ENCODE measurements at regions not wholly inside any gene's neighbourhood (a gene's known extent, or its start where the extent isn't known, plus 50 kb on each side); places are given as distances from the start of the nearest gene placed in this dataset.

GRCh38 chr7:46133751-46134150, 212.7 kb upstream of the IGFBP3 start:
- ATAC-seq (ENCODE audit: low read depth in 2 of 2), result no peak
- H3K4me3 Mint-ChIP-seq, result no peak overlapping the region
- no peaks in the 10 kb centered on the region for H3K27me3 Mint-ChIP-seq
- Histone ChIP-seq H3K4me3 (ENCODE audit: low read depth, low read length) (no peak overlapping the region), H3K36me3 (ENCODE audit: control insufficient read depth, insufficient read depth, low read length) (no peaks in the 10 kb centered on the region), H3K4me1 (ENCODE audit: control insufficient read depth, insufficient read depth, low read length, poor library complexity, severe bottlenecking) (no peaks in the 10 kb centered on the region), H3K27me3 (ENCODE audit: control insufficient read depth, insufficient read depth, low read length) (no peaks in the 10 kb centered on the region), H3K9me3 (ENCODE audit: control insufficient read depth in 2 of 2, low read length in 2 of 2) (no peaks in the 10 kb centered on the region), H3K27ac (ENCODE audit: insufficient read depth, low read length, poor library complexity, severe bottlenecking) (no peak overlapping the region)
- H3K4me1 Mint-ChIP-seq, result no peaks in the 10 kb centered on the region
- H3K36me3 Mint-ChIP-seq, result no peaks in the 10 kb centered on the region
- H3K9me3 Mint-ChIP-seq, result peaks cover 0 to 7% (median 2%) of the 10 kb centered on the region in 7 donors
- no peak for DNase-seq
- H3K27ac Mint-ChIP-seq, result no peak overlapping the region

GRCh38 chr7:46133072-46133471, 212.0 kb upstream of the IGFBP3 start:
- H3K4me3 ChIP-seq (ENCODE audit: low read depth, low read length), result no peak overlapping the region
- Mint-ChIP-seq H3K27me3 (no peaks in the 10 kb centered on the region), H3K4me1 (no peaks in the 10 kb centered on the region), H3K27ac (no peak overlapping the region), H3K36me3 (no peaks in the 10 kb centered on the region), H3K9me3 (peaks cover 0 to 7% (median 2%) of the 10 kb centered on the region in 7 donors), H3K4me3 (no peak overlapping the region)
- ATAC-seq (ENCODE audit: low read depth in 2 of 2), result no peak
- no peak for DNase-seq
- H3K4me1 ChIP-seq (ENCODE audit: control insufficient read depth, insufficient read depth, low read length, poor library complexity, severe bottlenecking), result no peaks in the 10 kb centered on the region
- H3K27ac ChIP-seq (ENCODE audit: insufficient read depth, low read length, poor library complexity, severe bottlenecking), result no peak overlapping the region
- no peaks in the 10 kb centered on the region for H3K27me3 ChIP-seq (ENCODE audit: control insufficient read depth, insufficient read depth, low read length)
- no peaks in the 10 kb centered on the region for H3K9me3 ChIP-seq (ENCODE audit: control insufficient read depth in 2 of 2, low read length in 2 of 2)
- no peaks in the 10 kb centered on the region for H3K36me3 ChIP-seq (ENCODE audit: control insufficient read depth, insufficient read depth, low read length)

- H3K27me3 Mint-ChIP-seq, result no peaks in the 10 kb centered on the region
- Histone ChIP-seq H3K36me3 (ENCODE audit: control insufficient read depth, insufficient read depth, low read length) (no peaks in the 10 kb centered on the region), H3K4me3 (ENCODE audit: low read depth, low read length) (no peak overlapping the region), H3K4me1 (ENCODE audit: control insufficient read depth, insufficient read depth, low read length, poor library complexity, severe bottlenecking) (no peaks in the 10 kb centered on the region), H3K27ac (ENCODE audit: insufficient read depth, low read length, poor library complexity, severe bottlenecking) (no peak overlapping the region), H3K27me3 (ENCODE audit: control insufficient read depth, insufficient read depth, low read length) (no peaks in the 10 kb centered on the region), H3K9me3 (ENCODE audit: control insufficient read depth in 2 of 2, low read length in 2 of 2) (no peaks in the 10 kb centered on the region)
- H3K27ac Mint-ChIP-seq, result no peak overlapping the region
- DNase-seq (no peak), ATAC-seq (ENCODE audit: low read depth in 2 of 2) (no peak)
- no peak overlapping the region for H3K4me3 Mint-ChIP-seq
- H3K9me3 Mint-ChIP-seq, result peaks cover 0 to 7% (median 0%) of the 10 kb centered on the region in 7 donors
- H3K4me1 Mint-ChIP-seq, result no peaks in the 10 kb centered on the region
- no peaks in the 10 kb centered on the region for H3K36me3 Mint-ChIP-seq
Observed at GRCh38 chr7:46131916-46132795, 211.1 kb upstream of the IGFBP3 start.

GRCh38 chr7:46129831-46130230, 208.8 kb upstream of the IGFBP3 start:
- H3K9me3 ChIP-seq (ENCODE audit: control insufficient read depth in 2 of 2, low read length in 2 of 2), result no peaks in the 10 kb centered on the region
- ATAC-seq (ENCODE audit: low read depth in 2 of 2), result no peak
- Mint-ChIP-seq H3K4me3 (no peak overlapping the region), H3K36me3 (no peaks in the 10 kb centered on the region), H3K9me3 (peaks cover 0 to 7% (median 0%) of the 10 kb centered on the region in 7 donors), H3K27ac (peak overlapping the region in 1 of 3 donors; percentile 45), H3K4me1 (no peaks in the 10 kb centered on the region), H3K27me3 (no peaks in the 10 kb centered on the region)
- no peaks in the 10 kb centered on the region for H3K36me3 ChIP-seq (ENCODE audit: control insufficient read depth, insufficient read depth, low read length)
- DNase-seq, result no peak
- H3K27ac ChIP-seq (ENCODE audit: insufficient read depth, low read length, poor library complexity, severe bottlenecking), result no peak overlapping the region
- H3K4me3 ChIP-seq (ENCODE audit: low read depth, low read length), result no peak overlapping the region
- H3K4me1 ChIP-seq (ENCODE audit: control insufficient read depth, insufficient read depth, low read length, poor library complexity, severe bottlenecking), result no peaks in the 10 kb centered on the region
- H3K27me3 ChIP-seq (ENCODE audit: control insufficient read depth, insufficient read depth, low read length), result no peaks in the 10 kb centered on the region

- Mint-ChIP-seq H3K4me1 (no peaks in the 10 kb centered on the region), H3K9me3 (peaks cover 0 to 7% (median 2%) of the 10 kb centered on the region in 7 donors), H3K4me3 (no peak overlapping the region), H3K27me3 (no peaks in the 10 kb centered on the region), H3K27ac (no peak overlapping the region), H3K36me3 (no peaks in the 10 kb centered on the region)
- H3K4me3 ChIP-seq (ENCODE audit: low read depth, low read length), result no peak overlapping the region
- no peaks in the 10 kb centered on the region for H3K27me3 ChIP-seq (ENCODE audit: control insufficient read depth, insufficient read depth, low read length)
- H3K9me3 ChIP-seq (ENCODE audit: control insufficient read depth in 2 of 2, low read length in 2 of 2), result no peaks in the 10 kb centered on the region
- H3K4me1 ChIP-seq (ENCODE audit: control insufficient read depth, insufficient read depth, low read length, poor library complexity, severe bottlenecking), result no peaks in the 10 kb centered on the region
- H3K27ac ChIP-seq (ENCODE audit: insufficient read depth, low read length, poor library complexity, severe bottlenecking), result no peak overlapping the region
- H3K36me3 ChIP-seq (ENCODE audit: control insufficient read depth, insufficient read depth, low read length), result no peaks in the 10 kb centered on the region
- DNase-seq (no peak), ATAC-seq (ENCODE audit: low read depth in 2 of 2) (no peak)
Observed at GRCh38 chr7:46127814-46128213, 206.7 kb upstream of the IGFBP3 start.

GRCh38 chr7:46126675-46127300, 205.7 kb upstream of the IGFBP3 start:
- Mint-ChIP-seq H3K9me3 (peaks cover 0 to 7% (median 2%) of the 10 kb centered on the region in 7 donors), H3K4me1 (no peaks in the 10 kb centered on the region), H3K36me3 (no peaks in the 10 kb centered on the region), H3K4me3 (no peak overlapping the region), H3K27me3 (no peaks in the 10 kb centered on the region), H3K27ac (no peak overlapping the region)
- Histone ChIP-seq H3K4me3 (ENCODE audit: low read depth, low read length) (no peak overlapping the region), H3K27me3 (ENCODE audit: control insufficient read depth, insufficient read depth, low read length) (no peaks in the 10 kb centered on the region), H3K4me1 (ENCODE audit: control insufficient read depth, insufficient read depth, low read length, poor library complexity, severe bottlenecking) (no peaks in the 10 kb centered on the region), H3K27ac (ENCODE audit: insufficient read depth, low read length, poor library complexity, severe bottlenecking) (no peak overlapping the region), H3K9me3 (ENCODE audit: control insufficient read depth in 2 of 2, low read length in 2 of 2) (no peaks in the 10 kb centered on the region), H3K36me3 (ENCODE audit: control insufficient read depth, insufficient read depth, low read length) (no peaks in the 10 kb centered on the region)
- DNase-seq (no peak), ATAC-seq (ENCODE audit: low read depth in 2 of 2) (no peak)

GRCh38 chr7:46123756-46124343, 202.8 kb upstream of the IGFBP3 start:
- Mint-ChIP-seq H3K4me3 (no peak overlapping the region), H3K36me3 (no peaks in the 10 kb centered on the region), H3K27ac (no peak overlapping the region), H3K4me1 (no peaks in the 10 kb centered on the region), H3K27me3 (no peaks in the 10 kb centered on the region), H3K9me3 (peaks cover 0 to 5% (median 2%) of the 10 kb centered on the region in 7 donors)
- no peaks in the 10 kb centered on the region for H3K9me3 ChIP-seq (ENCODE audit: control insufficient read depth in 2 of 2, low read length in 2 of 2)
- H3K4me3 ChIP-seq (ENCODE audit: low read depth, low read length), result no peak overlapping the region
- no peak for ATAC-seq (ENCODE audit: low read depth in 2 of 2)
- DNase-seq, result no peak
- H3K36me3 ChIP-seq (ENCODE audit: control insufficient read depth, insufficient read depth, low read length), result no peaks in the 10 kb centered on the region
- no peak overlapping the region for H3K27ac ChIP-seq (ENCODE audit: insufficient read depth, low read length, poor library complexity, severe bottlenecking)
- no peaks in the 10 kb centered on the region for H3K4me1 ChIP-seq (ENCODE audit: control insufficient read depth, insufficient read depth, low read length, poor library complexity, severe bottlenecking)
- H3K27me3 ChIP-seq (ENCODE audit: control insufficient read depth, insufficient read depth, low read length), result no peaks in the 10 kb centered on the region
